HG03064 (cell line): ENCODE measurements at regions not wholly inside any gene's neighbourhood (a gene's known extent, or its start where the extent isn't known, plus 50 kb on each side); places are given as distances from the start of the nearest gene placed in this dataset.
"Not testable (repeated sequence)": the region's sequence is repeated elsewhere in the genome, so short reads cannot be mapped to it uniquely, and the experiment has no call there.

Experiments
- ATAC-seq: cut with Tn5 transposase; IDR thresholded peaks from one replicate; pipeline ENCODE4 v1.9.1; 2021; ENCODE audit warnings: low read depth; ENCODE audit not compliant: unreplicated experiment

GRCh38 chr22:49518436-49518970, 309.2 kb downstream of the BRD1 start:
- no peak for ATAC-seq

- ATAC-seq, result no peak
Observed at GRCh38 chr22:49517667-49518185, 309.9 kb downstream of the BRD1 start.

GRCh38 chr22:49517211-49517610, 310.5 kb downstream of the BRD1 start:
- no peak for ATAC-seq

GRCh38 chr22:49515475-49515874, 312.2 kb downstream of the BRD1 start:
- ATAC-seq, result no peak

- ATAC-seq, result no peak
Observed at GRCh38 chr22:49514641-49515040, 313.0 kb downstream of the BRD1 start.

- no peak for ATAC-seq
Observed at GRCh38 chr22:49514211-49514610, 313.5 kb downstream of the BRD1 start.

DNA sequence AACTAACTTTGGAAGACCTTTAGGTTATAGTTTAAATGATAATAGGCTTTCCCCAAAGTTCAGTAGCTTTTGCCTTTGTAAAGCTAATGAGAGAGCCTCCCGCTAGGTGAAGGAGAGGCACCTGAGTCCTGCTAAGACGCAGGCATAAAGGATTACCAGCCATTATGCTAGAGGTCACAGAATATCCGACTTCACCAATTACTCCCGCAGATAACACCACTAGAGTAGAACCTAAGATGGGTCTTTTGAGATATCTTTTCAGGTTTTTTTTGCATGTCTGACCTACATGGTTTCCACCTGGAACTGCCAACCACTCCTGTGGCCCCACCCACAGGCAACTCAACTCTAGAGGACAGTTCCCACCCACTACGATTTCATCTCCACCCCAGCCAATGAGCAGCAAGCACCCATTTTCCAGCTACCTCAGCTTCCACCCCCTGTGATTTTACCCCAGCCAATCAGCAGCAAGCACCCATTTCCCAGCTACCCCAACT, 314.3 kb downstream of the BRD1 start:
- no peak for ATAC-seq

- ATAC-seq, result no peak
Observed at GRCh38 chr22:49512487-49513165, 315.0 kb downstream of the BRD1 start.

- ATAC-seq, result not testable (repeated sequence)
Observed at GRCh38 chr22:49511393-49512189, 316.1 kb downstream of the BRD1 start.

- no peak for ATAC-seq
Observed at GRCh38 chr22:49510718-49511117, 317.0 kb downstream of the BRD1 start.

DNA sequence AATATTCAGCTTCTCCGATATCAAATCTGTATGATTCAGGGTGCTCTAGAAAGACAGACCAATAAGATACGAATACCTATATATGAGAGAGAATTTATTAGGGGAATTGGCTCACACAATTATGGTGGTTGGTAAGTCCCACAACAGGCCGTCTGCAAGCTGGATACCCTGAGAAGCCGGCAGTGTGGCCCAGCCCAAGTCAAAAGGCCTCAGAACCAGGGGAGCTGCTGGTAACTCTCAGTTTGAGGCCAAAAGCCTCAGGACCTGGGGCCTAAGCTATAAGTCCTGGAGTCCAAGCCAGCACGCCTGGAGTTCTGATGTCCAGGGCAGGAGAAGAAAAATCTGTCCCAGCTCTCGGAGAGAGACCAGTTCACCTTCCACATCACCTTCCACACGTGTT, 318.7 kb downstream of the BRD1 start:
- ATAC-seq, result no peak

GRCh38 chr22:49508561-49508960, 319.1 kb downstream of the BRD1 start:
- no peak for ATAC-seq

DNA sequence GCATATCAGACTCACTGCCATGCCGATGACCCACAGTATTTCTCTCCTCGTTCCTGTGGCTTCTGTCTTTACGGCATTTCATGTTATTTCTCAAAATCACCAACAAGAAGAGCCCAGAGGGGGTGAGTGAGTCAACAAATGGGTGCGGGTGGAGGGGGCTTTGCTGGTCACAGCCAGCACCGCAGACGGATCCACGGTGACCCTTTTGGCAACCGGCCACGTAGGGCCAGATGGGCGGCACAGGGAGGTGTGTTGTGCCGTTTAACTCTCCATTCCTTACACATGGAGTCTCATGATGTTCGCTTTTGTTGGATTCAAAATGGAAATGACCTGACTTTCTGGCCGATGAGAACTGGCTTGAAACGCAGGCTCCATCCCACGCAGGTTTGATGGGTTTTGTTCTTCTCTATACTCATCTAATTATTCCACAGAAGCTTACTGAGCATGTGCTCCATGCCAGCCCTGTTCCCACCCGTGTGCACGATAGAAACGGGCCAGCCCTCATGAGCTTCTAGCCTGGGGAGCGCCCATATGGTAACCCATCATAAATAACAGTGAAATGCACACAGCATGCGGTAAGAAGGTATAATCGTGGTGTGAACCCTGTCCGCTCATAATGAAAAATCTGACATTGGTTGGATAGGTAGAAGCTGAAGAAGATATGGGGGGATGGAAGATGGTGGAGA, 319.9 kb downstream of the BRD1 start:
- no peak for ATAC-seq

DNA sequence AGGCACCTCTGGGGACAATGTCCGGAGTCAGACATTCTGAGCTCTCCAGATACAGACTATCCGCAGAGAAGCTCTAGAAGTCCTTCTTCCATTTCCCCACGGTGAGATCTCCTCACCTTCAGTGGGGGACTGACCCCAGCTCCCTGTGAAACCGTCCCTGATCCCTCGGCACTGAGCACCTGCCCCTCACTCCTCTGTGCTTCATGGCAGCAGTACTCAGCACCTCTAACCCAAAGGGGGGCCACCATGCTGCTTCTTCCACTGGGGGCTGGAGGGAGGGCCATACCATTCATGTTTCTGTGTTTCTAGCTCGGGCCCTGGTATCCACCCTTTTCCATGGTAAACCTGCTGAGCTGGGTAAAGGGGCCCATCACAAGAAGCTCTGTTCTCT, 321.7 kb downstream of the BRD1 start:
- no peak for ATAC-seq

GRCh38 chr22:49505337-49506009, 322.2 kb downstream of the BRD1 start:
- no peak for ATAC-seq

- ATAC-seq, result peak; percentile 52
Observed at GRCh38 chr22:49503896-49504521, 323.7 kb downstream of the BRD1 start.

DNA sequence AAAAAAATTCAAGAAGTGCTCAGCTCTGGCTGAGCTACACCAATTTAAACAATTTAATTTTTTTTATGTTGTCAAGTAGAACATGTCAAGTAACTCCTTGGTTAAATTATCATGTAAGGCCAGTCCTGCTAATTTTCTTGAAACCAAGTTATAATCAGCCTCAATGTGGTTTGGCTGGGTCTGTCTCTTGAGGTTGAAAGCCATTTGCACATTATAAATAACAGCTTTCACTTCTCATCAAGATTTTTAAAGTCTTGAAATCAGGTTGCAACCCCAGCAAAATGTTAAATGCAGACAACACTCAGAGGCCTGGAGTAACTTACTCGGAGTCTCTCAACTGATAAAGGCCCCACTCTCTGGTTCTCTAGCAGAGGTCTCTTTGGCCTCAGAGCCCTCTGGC, 324.4 kb downstream of the BRD1 start:
- ATAC-seq, result peak; percentile 29

DNA sequence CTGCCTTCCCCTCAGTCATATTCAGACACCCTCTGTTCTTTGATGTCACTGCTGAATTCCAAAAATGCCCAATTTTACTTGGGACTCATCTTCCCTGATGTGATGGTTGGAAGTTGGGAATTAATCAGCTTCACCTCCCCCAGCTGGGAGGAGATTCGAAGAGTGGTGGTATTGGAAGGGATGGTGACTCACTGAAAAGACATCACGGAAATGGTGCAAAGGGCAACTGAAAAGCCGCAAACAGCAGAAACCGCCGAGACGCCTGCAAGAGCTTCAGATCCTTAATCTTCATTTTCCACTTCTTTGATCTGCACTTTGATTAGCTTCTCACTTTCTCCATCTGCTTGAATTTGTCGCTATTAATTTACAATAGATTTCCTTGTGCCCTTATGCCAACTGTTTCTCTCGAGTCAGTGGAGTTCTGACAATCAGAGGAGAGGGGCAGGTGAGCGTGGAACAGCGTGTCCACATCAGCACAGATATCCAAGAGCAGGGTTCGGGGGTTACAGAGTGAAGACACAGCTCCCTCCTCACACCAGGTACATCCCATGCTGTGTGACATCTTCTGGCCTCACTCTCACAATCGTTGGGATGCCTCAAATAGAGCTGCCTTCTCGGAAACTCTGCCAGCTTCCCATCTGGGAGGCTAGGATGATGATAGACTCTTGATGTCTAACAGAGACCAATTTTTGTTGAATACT, 325.4 kb downstream of the BRD1 start:
- no peak for ATAC-seq

- ATAC-seq, result no peak
Observed at GRCh38 chr22:49500942-49501395, 326.7 kb downstream of the BRD1 start.
